ENCODE measurements at regions not wholly inside any gene's neighbourhood (a gene's known extent, or its start where the extent isn't known, plus 50 kb on each side); places are given as distances from the start of the nearest gene placed in this dataset.

DNA sequence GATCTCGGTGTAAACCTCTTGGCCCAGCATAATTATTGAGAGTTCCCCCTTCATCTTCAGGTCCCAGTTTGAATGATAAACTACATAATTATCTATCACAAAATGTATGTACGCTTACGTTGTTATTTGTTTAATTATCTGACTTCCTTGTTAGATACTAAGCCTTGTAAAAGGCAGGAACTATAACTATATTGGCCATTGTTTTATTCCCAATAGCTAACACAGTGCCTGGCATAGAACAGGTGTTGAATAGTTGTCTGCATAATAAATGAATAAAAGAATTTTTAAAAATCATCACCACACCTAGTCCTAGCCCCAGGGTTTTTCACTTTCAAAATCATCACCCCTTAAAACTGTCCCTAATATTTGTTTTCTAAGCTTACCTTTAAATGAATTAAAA lies 207.9 kb downstream of the MREG start:
- intact Hi-C loops (cut with DNase I; ENCODE audit: low total_unique reads), result no loop called here
- H3K9me3 ChIP-seq, result no peaks in the 10 kb centered on the region
- no peak for DNase-seq (ENCODE audit: low spot score in 2 of 2)
- no peak overlapping the region for H3K4me3 ChIP-seq
- no peaks in the 10 kb centered on the region for H3K27me3 ChIP-seq
- TF ChIP-seq, protein P1, sequence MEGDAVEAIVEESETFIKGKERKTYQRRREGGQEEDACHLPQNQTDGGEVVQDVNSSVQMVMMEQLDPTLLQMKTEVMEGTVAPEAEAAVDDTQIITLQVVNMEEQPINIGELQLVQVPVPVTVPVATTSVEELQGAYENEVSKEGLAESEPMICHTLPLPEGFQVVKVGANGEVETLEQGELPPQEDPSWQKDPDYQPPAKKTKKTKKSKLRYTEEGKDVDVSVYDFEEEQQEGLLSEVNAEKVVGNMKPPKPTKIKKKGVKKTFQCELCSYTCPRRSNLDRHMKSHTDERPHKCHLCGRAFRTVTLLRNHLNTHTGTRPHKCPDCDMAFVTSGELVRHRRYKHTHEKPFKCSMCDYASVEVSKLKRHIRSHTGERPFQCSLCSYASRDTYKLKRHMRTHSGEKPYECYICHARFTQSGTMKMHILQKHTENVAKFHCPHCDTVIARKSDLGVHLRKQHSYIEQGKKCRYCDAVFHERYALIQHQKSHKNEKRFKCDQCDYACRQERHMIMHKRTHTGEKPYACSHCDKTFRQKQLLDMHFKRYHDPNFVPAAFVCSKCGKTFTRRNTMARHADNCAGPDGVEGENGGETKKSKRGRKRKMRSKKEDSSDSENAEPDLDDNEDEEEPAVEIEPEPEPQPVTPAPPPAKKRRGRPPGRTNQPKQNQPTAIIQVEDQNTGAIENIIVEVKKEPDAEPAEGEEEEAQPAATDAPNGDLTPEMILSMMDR (IDR thresholded peaks at IDR 0.05), result no peak
- TF ChIP-seq POLR2A (IDR thresholded peaks at IDR 0.05), result no peak
- no peak for TF ChIP-seq POLR2AphosphoS5 (IDR thresholded peaks at IDR 0.05)
- no peak overlapping the region for H3K27ac ChIP-seq
- no peaks in the 10 kb centered on the region for H3K4me1 ChIP-seq
- H3K36me3 ChIP-seq, result no peaks in the 10 kb centered on the region

DNA sequence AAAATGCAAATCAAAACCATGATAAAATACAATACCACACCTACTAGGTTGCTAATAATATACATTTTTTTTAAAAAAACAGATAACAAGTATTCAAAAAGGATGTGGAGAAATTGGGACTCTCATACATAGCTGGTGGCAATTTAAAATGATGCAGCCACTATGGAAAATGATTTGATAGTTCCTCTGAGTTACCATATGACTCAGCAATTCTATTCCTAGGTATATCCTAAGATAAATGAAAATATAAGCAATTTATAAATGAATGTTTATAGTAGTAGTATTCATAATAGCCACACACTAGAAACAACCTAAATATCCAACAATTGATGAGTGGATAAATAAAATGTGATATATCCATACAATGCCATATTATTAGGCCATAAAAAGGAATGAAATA lies 210.2 kb downstream of the MREG start:
- no peaks in the 10 kb centered on the region for H3K4me1 ChIP-seq
- intact Hi-C loops (cut with DNase I; ENCODE audit: low total_unique reads), result no loop called here
- no peaks in the 10 kb centered on the region for H3K9me3 ChIP-seq
- TF ChIP-seq POLR2A (IDR thresholded peaks at IDR 0.05), result no peak
- no peak overlapping the region for H3K27ac ChIP-seq
- H3K36me3 ChIP-seq, result no peaks in the 10 kb centered on the region
- no peak overlapping the region for H3K4me3 ChIP-seq
- no peak for DNase-seq (ENCODE audit: low spot score in 2 of 2)
- H3K27me3 ChIP-seq, result no peaks in the 10 kb centered on the region

DNA sequence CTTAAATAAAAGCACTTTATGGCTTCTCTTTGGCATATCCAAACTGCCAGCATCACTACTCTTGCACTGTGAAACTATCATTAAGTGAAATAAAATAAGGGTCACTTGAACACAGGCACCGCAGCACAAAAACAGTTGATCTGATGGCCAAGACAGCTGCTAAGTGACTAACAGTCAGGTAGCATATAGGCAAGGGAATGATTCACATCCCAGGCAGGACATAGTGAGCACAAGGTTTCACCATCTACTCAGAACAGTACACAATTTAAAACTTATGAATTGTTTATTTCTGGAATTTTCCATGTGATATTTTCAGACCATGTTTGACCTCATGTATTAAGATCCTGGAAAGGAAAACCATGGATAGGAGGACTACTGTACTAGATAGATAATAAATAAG lies 214.2 kb downstream of the MREG start:
- intact Hi-C loops (cut with DNase I; ENCODE audit: low total_unique reads), result no loop called here
- no peak overlapping the region for H3K27ac ChIP-seq
- H3K27me3 ChIP-seq, result no peaks in the 10 kb centered on the region
- no peak overlapping the region for H3K4me3 ChIP-seq
- no peaks in the 10 kb centered on the region for H3K9me3 ChIP-seq
- H3K36me3 ChIP-seq, result no peaks in the 10 kb centered on the region
- no peak for DNase-seq (ENCODE audit: low spot score in 2 of 2)
- no peaks in the 10 kb centered on the region for H3K4me1 ChIP-seq
- TF ChIP-seq POLR2AphosphoS5 (IDR thresholded peaks at IDR 0.05) (no peak), POLR2A (IDR thresholded peaks at IDR 0.05) (no peak)
- TF ChIP-seq, protein P1 (IDR thresholded peaks at IDR 0.05), result no peak

DNA sequence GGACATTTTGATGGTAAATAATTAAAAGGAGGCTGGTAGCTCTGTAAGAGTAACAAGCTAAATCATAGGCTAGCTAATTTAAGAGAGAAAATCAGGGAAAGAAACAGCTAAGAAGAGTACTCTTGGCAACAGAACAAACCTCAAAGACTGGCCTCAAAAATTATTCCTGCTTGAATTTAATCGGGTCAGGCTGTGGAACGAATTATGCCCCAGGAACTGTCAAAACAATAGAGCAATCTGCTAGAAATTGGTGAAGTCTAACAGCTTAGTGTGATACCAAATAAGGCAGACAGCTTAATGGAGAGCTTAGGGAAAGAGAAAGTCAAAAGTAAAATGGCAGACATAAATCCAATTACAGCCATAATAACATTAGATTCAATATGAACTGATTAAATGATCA lies 215.7 kb downstream of the MREG start:
- Histone ChIP-seq H3K4me1 (no peaks in the 10 kb centered on the region), H3K4me3 (no peak overlapping the region), H3K27me3 (no peaks in the 10 kb centered on the region), H3K27ac (no peak overlapping the region), H3K9me3 (no peaks in the 10 kb centered on the region), H3K36me3 (no peaks in the 10 kb centered on the region)
- intact Hi-C loops (cut with DNase I; ENCODE audit: low total_unique reads), result no loop called here
- DNase-seq (ENCODE audit: low spot score in 2 of 2), result no peak
- TF ChIP-seq, protein P1 (IDR thresholded peaks at IDR 0.05), result no peak
- no peak for TF ChIP-seq POLR2A (IDR thresholded peaks at IDR 0.05)
- no peak for TF ChIP-seq POLR2AphosphoS5 (IDR thresholded peaks at IDR 0.05)

DNA sequence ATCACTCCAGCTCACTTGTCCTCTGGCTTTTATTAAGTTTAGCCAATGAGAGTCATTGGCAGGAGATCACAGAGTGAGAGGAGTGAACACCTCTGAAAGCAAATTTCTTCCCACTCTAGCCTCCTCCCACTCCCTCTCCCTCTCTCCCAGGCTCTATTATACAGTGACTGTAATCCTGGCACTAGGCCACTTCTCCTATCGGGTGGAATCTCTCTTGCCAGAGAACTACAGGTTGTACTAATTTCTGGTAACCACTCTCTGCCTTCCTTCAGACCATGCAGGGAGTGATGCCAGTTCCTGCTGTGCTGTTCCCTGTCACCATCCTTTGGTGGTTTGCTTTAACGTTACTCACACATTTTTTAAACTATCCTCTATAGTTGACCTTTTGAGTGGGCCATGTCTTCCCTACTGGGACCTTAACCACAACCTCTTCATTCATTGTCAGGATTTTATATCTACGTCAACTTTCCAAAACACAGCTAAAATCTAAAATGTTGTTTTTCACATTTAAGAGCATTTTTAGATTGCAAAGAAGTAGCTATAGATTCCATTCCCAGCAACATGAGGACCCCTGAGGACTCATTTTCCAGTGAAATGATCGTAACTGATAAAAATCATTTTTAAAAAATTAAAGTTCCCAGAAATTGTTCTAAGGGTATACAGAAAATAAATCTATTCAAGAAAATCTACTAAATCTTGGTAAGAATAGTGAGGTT lies 217.1 kb downstream of the MREG start:
- Histone ChIP-seq H3K9me3 (no peaks in the 10 kb centered on the region), H3K4me1 (no peaks in the 10 kb centered on the region), H3K36me3 (no peaks in the 10 kb centered on the region), H3K27me3 (no peaks in the 10 kb centered on the region), H3K4me3 (no peak overlapping the region), H3K27ac (no peak overlapping the region)
- intact Hi-C loops (cut with DNase I; ENCODE audit: low total_unique reads), result no loop called here
- DNase-seq (ENCODE audit: low spot score in 2 of 2), result no peak
- TF ChIP-seq POLR2AphosphoS5 (IDR thresholded peaks at IDR 0.05), result no peak
- TF ChIP-seq POLR2A (IDR thresholded peaks at IDR 0.05), result no peak
- TF ChIP-seq, protein P1 (IDR thresholded peaks at IDR 0.05), result no peak
